Activated naive CD8-positive, alpha-beta T cell treated with anti-CD3 and anti-CD28 coated beads for 36 hours (primary cell): ENCODE measurements at regions not wholly inside any gene's neighbourhood (a gene's known extent, or its start where the extent isn't known, plus 50 kb on each side); places are given as distances from the start of the nearest gene placed in this dataset.

Experiments
- DNase-seq: peaks from one replicate; pipeline ENCODE4 v3.0.0; 2021
- H3K27ac Mint-ChIP-seq: one replicate; pipeline ENCODE4 v1.8.0; 2022; ENCODE audit warnings: mild to moderate bottlenecking, moderate library complexity, mixed read lengths
- H3K27me3 Mint-ChIP-seq: one replicate; pipeline ENCODE4 v1.8.0; 2022; ENCODE audit warnings: mild to moderate bottlenecking, mixed read lengths
- H3K36me3 Mint-ChIP-seq: one replicate; pipeline ENCODE4 v1.8.0; 2021; ENCODE audit warnings: mild to moderate bottlenecking, mixed read lengths
- H3K4me1 Mint-ChIP-seq: one replicate; pipeline ENCODE4 v1.8.0; 2021; ENCODE audit warnings: mixed read lengths
- H3K4me3 Mint-ChIP-seq: one replicate; pipeline ENCODE4 v1.8.0; 2022; ENCODE audit warnings: mild to moderate bottlenecking, moderate library complexity, mixed read lengths
- H3K9me3 Mint-ChIP-seq: one replicate; pipeline ENCODE4 v1.8.0; 2022; ENCODE audit warnings: mixed read lengths

DNA sequence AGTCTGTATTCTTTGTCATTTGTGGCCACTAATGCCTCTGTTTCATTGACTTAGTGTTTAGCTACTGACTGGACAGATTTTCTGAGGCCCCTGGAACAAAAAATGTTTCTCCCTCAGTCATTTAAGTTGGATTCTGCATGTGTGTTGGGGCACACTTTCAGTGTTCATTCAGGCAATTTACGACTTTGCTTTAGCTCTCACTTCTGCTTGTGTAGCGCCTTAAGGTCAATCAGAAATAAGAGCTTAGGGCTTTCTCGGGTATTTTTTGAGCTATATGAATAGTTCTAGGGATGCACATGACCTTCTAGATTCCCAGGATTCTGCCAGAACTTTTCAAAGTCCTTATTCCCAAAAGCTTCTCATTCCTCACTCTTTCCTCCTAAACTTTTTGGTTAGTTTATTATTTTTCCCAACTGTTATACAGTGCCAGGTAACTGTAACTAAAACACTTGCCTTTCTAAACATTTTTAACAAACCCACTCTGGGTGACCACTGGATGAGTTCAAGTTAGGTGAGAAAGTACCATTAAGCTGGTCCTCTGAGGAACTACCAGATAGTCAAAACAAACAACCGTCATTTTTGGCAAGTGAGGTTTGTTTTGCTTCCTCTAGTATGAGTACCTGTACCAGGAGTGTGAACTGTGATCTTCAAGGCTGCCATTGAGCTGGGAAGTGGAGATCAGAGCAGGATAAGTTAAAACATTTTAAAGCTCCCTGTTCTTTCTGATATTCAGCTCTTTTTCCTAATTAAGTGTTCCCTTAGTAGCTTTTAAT lies 571.3 kb upstream of the TLE4 start:
- Mint-ChIP-seq H3K4me3 (no peak overlapping the region), H3K36me3 (no peaks in the 10 kb centered on the region), H3K27ac (no peak overlapping the region), H3K27me3 (peaks cover 7% of the 10 kb centered on the region), H3K9me3 (no peaks in the 10 kb centered on the region), H3K4me1 (no peaks in the 10 kb centered on the region)
- DNase-seq, result no peak

GRCh38 chr9:79001012-79001411 lies 570.8 kb upstream of the TLE4 start:
- peaks cover 7% of the 10 kb centered on the region for H3K27me3 Mint-ChIP-seq
- H3K27ac Mint-ChIP-seq, result no peak overlapping the region
- no peaks in the 10 kb centered on the region for H3K36me3 Mint-ChIP-seq
- no peak overlapping the region for H3K4me3 Mint-ChIP-seq
- DNase-seq, result no peak
- H3K9me3 Mint-ChIP-seq, result no peaks in the 10 kb centered on the region
- no peaks in the 10 kb centered on the region for H3K4me1 Mint-ChIP-seq

- Mint-ChIP-seq H3K27me3 (peaks cover 7% of the 10 kb centered on the region), H3K4me1 (no peaks in the 10 kb centered on the region), H3K36me3 (no peaks in the 10 kb centered on the region), H3K4me3 (no peak overlapping the region), H3K27ac (no peak overlapping the region), H3K9me3 (no peaks in the 10 kb centered on the region)
- DNase-seq, result no peak
Measured at GRCh38 chr9:79003514-79003913, 568.3 kb upstream of the TLE4 start.

DNA sequence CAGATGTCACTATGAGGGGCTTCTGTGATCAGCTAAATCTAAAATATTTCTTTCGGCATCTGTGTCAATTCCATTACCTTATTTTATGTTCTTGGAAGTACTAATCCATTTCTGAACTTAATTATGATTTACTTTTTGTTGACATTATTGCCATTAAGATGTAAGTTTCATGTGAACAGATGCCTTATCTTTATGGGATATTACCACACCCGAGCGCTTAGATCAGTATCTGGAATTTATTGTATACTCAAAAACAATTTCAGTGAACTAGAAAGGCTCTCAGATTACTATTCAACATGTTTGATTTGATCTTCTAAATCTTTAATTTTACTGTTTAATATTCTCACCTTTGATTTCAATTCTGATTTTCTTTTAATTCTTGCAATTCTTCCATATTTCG lies 567.7 kb upstream of the TLE4 start:
- H3K4me3 Mint-ChIP-seq, result no peak overlapping the region
- H3K27ac Mint-ChIP-seq, result no peak overlapping the region
- no peaks in the 10 kb centered on the region for H3K4me1 Mint-ChIP-seq

DNA sequence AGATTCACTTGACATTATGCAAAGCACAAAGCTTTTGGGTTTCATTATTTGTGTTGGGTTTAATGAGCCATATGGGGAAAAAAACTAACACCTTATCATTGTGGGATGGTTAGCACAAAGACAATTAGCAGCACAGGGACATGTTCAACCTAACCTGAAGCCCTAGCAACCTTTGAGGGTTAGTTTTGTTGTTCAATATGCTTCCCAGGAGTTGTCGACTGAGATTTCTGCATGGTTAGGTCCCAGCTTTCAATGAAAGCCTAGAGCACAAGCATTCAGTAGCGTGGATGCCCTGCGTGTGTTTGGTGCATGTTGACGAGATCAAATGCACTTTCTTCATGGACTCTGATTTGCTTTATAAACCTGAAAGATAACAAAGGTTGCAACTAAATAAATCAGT lies 565.2 kb upstream of the TLE4 start:
- Mint-ChIP-seq H3K36me3 (no peaks in the 10 kb centered on the region), H3K27ac (no peak overlapping the region), H3K9me3 (no peaks in the 10 kb centered on the region), H3K4me3 (no peak overlapping the region), H3K4me1 (no peaks in the 10 kb centered on the region), H3K27me3 (peaks cover 7% of the 10 kb centered on the region)
- no peak for DNase-seq

More for the DNA sequence above, 567.7 kb upstream of the TLE4 start:
- no peak for DNase-seq
- Mint-ChIP-seq H3K36me3 (no peaks in the 10 kb centered on the region), H3K27me3 (peaks cover 7% of the 10 kb centered on the region), H3K9me3 (no peaks in the 10 kb centered on the region)

GRCh38 chr9:79007701-79008483 lies 563.9 kb upstream of the TLE4 start:
- Mint-ChIP-seq H3K36me3 (no peaks in the 10 kb centered on the region), H3K9me3 (no peaks in the 10 kb centered on the region), H3K4me3 (no peak overlapping the region), H3K4me1 (no peaks in the 10 kb centered on the region), H3K27ac (no peak overlapping the region), H3K27me3 (peaks cover 7% of the 10 kb centered on the region)
- DNase-seq, result no peak

DNA sequence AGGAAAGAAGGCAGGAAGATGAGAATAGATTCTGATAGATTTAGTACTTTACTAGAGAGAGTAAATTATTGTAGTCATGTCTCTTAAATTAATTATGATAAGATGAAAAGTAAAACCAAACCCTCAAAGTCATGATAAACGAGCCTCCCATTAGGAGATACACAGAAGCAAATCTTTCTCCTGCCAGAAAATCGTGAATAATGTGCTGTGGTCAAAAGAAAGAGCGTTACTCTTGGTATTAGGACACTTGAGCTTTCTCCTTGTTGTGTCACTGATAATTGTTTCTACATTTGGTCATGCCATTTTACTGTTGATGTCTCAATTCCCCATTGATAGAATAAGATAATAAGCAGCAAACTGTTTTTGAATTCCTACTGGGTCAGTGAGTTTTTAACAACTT lies 562.8 kb upstream of the TLE4 start:
- Mint-ChIP-seq H3K27ac (no peak overlapping the region), H3K4me1 (no peaks in the 10 kb centered on the region), H3K27me3 (peaks cover 7% of the 10 kb centered on the region), H3K9me3 (no peaks in the 10 kb centered on the region), H3K4me3 (no peak overlapping the region), H3K36me3 (no peaks in the 10 kb centered on the region)
- DNase-seq, result no peak

GRCh38 chr9:79011461-79011860 lies 560.3 kb upstream of the TLE4 start:
- Mint-ChIP-seq H3K4me3 (no peak overlapping the region), H3K9me3 (peaks cover 1% of the 10 kb centered on the region), H3K27me3 (no peaks in the 10 kb centered on the region), H3K4me1 (no peaks in the 10 kb centered on the region), H3K27ac (no peak overlapping the region), H3K36me3 (no peaks in the 10 kb centered on the region)
- DNase-seq, result no peak

DNA sequence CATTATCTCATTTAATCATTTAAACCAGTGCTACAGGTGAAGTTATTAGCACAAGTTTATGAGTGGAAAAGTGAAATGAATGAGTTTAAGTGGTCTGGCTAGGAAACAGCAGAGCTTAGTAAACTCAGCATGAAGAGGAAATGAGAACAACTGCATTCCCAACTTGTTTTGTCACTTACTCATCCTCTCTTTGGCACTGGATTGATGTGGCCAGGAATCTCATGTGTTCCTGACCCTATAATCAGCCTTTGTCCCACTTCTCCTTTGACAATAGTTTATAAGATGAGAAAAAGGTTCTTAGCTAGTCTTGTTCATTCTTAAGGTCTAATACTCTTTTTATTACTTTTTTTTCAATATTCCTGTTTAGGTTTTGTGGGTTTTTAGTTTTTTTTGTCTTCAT lies 559.2 kb upstream of the TLE4 start:
- no peak overlapping the region for H3K27ac Mint-ChIP-seq

GRCh38 chr9:79013715-79014610 lies 557.8 kb upstream of the TLE4 start:
- no peaks in the 10 kb centered on the region for H3K36me3 Mint-ChIP-seq
- H3K4me3 Mint-ChIP-seq, result no peak overlapping the region
- H3K9me3 Mint-ChIP-seq, result peaks cover 1% of the 10 kb centered on the region
- no peak overlapping the region for H3K27ac Mint-ChIP-seq
- DNase-seq, result no peak
- no peaks in the 10 kb centered on the region for H3K27me3 Mint-ChIP-seq
- no peaks in the 10 kb centered on the region for H3K4me1 Mint-ChIP-seq

More for the DNA sequence above, 559.2 kb upstream of the TLE4 start:
- Mint-ChIP-seq H3K4me1 (no peaks in the 10 kb centered on the region), H3K27me3 (no peaks in the 10 kb centered on the region), H3K9me3 (peaks cover 1% of the 10 kb centered on the region), H3K36me3 (no peaks in the 10 kb centered on the region), H3K4me3 (no peak overlapping the region)
- DNase-seq, result no peak

DNA sequence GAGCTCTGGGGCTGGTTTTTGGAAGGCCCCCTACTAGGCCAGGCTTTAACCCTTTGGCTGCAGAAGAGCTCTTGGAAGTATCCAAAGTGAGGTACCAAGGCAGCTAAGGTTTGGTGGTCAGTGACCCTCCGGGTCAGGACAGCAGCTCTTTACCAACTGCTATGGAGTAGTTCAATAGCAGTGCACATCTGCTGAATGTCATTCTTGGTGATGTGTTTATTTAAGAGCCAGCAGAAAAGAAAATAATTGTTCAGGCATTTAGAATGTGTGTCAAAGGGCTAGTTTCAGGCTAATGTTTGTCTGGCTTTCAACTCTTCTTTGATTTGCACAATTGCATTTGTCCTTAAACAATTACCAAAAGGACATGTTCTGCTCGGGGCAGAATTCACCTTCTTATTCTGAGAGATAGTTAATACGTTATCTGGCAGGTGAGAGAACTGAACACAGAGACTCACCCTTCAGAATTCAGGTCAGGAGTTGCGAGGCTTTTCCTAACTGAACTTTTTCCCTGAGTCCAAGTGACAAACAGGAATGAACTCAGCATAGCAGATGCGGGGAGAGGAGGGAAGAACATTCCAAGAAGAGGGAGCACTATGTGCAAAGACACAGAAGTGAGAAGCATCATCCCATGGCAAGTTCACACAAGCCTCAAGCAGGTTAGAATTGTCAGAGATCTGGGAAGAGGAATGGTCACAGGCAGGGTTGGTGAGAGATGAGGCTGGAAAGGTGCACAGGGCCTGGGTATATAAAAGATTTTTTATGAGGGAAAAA lies 556.7 kb upstream of the TLE4 start:
- H3K27me3 Mint-ChIP-seq, result no peaks in the 10 kb centered on the region
- no peaks in the 10 kb centered on the region for H3K36me3 Mint-ChIP-seq
- H3K27ac Mint-ChIP-seq, result no peak overlapping the region
- H3K4me1 Mint-ChIP-seq, result no peaks in the 10 kb centered on the region
- H3K9me3 Mint-ChIP-seq, result peaks cover 1% of the 10 kb centered on the region
- H3K4me3 Mint-ChIP-seq, result no peak overlapping the region
- DNase-seq, result no peak

- DNase-seq, result no peak
- Mint-ChIP-seq H3K4me1 (no peaks in the 10 kb centered on the region), H3K4me3 (no peak overlapping the region), H3K27me3 (no peaks in the 10 kb centered on the region), H3K36me3 (no peaks in the 10 kb centered on the region), H3K9me3 (peaks cover 1% of the 10 kb centered on the region), H3K27ac (no peak overlapping the region)
Measured at GRCh38 chr9:79015951-79016350, 555.8 kb upstream of the TLE4 start.

GRCh38 chr9:79020276-79020675 lies 551.5 kb upstream of the TLE4 start:
- Mint-ChIP-seq H3K36me3 (no peaks in the 10 kb centered on the region), H3K27me3 (no peaks in the 10 kb centered on the region), H3K27ac (no peak overlapping the region), H3K4me1 (no peaks in the 10 kb centered on the region), H3K9me3 (no peaks in the 10 kb centered on the region), H3K4me3 (no peak overlapping the region)
- DNase-seq, result no peak

GRCh38 chr9:79021084-79021483 lies 550.7 kb upstream of the TLE4 start:
- Mint-ChIP-seq H3K36me3 (no peaks in the 10 kb centered on the region), H3K4me3 (no peak overlapping the region), H3K4me1 (no peaks in the 10 kb centered on the region), H3K9me3 (no peaks in the 10 kb centered on the region), H3K27me3 (no peaks in the 10 kb centered on the region), H3K27ac (no peak overlapping the region)
- no peak for DNase-seq
